Psoas muscle (tissue), 7 donors: ENCODE measurements at regions not wholly inside any gene's neighbourhood (a gene's known extent, or its start where the extent isn't known, plus 50 kb on each side); places are given as distances from the start of the nearest gene placed in this dataset.

ENCODE experiments used
- ATAC-seq, 4 donors: fragments of 200-7000 bp; cut with Tn5 transposase; one replicate each; pipeline ENCODE4 v1.9.1; 2020; ENCODE audit warnings: moderate library complexity in 3 of 4, mild to moderate bottlenecking in 2 of 4
- DNase-seq, 2 donors: peaks; one replicate each; pipeline ENCODE4 v3.0.0-alpha.2; 2020
- H3K27ac ChIP-seq: fragments of 200-600 bp; one replicate; pipeline ENCODE4 v1.8.0; 2022
- H3K27me3 ChIP-seq, 3 donors: fragments of 200-600 bp in 1 of 3; one replicate each; pipeline versions ENCODE4 v1.6.1 to v1.8.0; 2013 to 2022; ENCODE audit warnings: low read length in 2 of 3, mild to moderate bottlenecking in 2 of 3, moderate library complexity in 1 of 3; ENCODE audit not compliant: insufficient read depth in 3 of 3
- H3K36me3 ChIP-seq, 2 donors: fragments of 200-600 bp in 1 of 2; one replicate each; pipeline versions ENCODE4 v1.6.1 to v1.8.0; 2013 to 2022; ENCODE audit warnings: low read depth in 1 of 2, mild to moderate bottlenecking in 1 of 2, moderate library complexity in 1 of 2; ENCODE audit not compliant: insufficient read depth in 1 of 2
- H3K4me1 ChIP-seq: fragments of 200-600 bp; one replicate; pipeline ENCODE4 v1.8.0; 2022
- H3K4me3 ChIP-seq: fragments of 200-600 bp; one replicate; pipeline ENCODE4 v1.8.0; 2022; ENCODE audit warnings: mild to moderate bottlenecking
- H3K9me3 ChIP-seq: fragments of 200-600 bp; one replicate; pipeline ENCODE4 v1.8.0; 2022
- WGBS, 3 donors: extraction: QIAGEN DNeasy Blood & Tissue Kit; methylation state at CpG; one replicate each; pipeline versions ENCODE4 v1.1.6 to v1.1.7; 2013; 5-methylcytosine and 5-hydroxymethylcytosine counted together
- intact Hi-C, 2 donors: fragments of 100-400 bp; cut with DNase I; formaldehyde crosslinking; loops; one replicate each; pipeline versions ENCODE4 v1.11.0 to v1.14.2; 2022
- TF ChIP-seq, protein P1 (sequence below): fragments of 200-600 bp; IDR thresholded peaks from one replicate; pipeline ENCODE4 v1.8.0; 2022; ENCODE audit warnings: antibody characterized with exemption
- donor health status: healthy with polysubstance abuse.
- donor health status: DM: no; HTN: no; CAD: no; lungs with moderate emphysema.
- donor health status: Bipolar disorder and iron deficiency.
- donor health status: healthy.
- donor health status: DM: yes; HTN: yes; CAD: no.
- donor health status: DM: no; HTN: no; CAD: no.
- donor health status: DM: yes; HTN: yes; CAD: no.

DNA sequence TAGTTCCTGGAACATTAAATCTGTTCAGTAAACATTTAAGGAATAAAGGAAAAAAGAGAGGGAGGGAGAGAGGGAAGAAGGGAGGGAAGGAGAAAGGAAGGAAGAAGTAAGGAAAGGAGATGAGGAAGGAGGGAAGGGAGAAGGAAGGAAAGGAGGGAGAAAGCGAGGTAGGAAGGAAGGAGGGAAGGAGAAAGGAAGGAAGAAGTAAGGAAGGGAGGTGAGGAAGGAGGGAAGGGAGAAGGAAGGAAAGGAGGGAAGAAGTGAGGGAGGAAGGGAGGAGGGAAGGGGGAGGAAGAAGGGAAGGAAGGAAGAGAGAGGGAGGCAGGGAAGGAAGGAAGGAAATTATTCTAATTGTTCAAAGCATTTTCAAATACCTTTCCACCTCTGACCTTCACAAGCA is 77.2 kb upstream of the JUN start:
- no peak overlapping the region for H3K4me3 ChIP-seq
- ATAC-seq (no peak), DNase-seq (no peak)
- TF ChIP-seq, protein P1, sequence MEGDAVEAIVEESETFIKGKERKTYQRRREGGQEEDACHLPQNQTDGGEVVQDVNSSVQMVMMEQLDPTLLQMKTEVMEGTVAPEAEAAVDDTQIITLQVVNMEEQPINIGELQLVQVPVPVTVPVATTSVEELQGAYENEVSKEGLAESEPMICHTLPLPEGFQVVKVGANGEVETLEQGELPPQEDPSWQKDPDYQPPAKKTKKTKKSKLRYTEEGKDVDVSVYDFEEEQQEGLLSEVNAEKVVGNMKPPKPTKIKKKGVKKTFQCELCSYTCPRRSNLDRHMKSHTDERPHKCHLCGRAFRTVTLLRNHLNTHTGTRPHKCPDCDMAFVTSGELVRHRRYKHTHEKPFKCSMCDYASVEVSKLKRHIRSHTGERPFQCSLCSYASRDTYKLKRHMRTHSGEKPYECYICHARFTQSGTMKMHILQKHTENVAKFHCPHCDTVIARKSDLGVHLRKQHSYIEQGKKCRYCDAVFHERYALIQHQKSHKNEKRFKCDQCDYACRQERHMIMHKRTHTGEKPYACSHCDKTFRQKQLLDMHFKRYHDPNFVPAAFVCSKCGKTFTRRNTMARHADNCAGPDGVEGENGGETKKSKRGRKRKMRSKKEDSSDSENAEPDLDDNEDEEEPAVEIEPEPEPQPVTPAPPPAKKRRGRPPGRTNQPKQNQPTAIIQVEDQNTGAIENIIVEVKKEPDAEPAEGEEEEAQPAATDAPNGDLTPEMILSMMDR, result no peak
- H3K4me1 ChIP-seq, result peaks cover 5% of the 10 kb centered on the region
- intact Hi-C loops, result no loop called here
- H3K36me3 ChIP-seq, result no peaks in the 10 kb centered on the region
- no peaks in the 10 kb centered on the region for H3K27me3 ChIP-seq
- no peak overlapping the region for H3K27ac ChIP-seq
- no peaks in the 10 kb centered on the region for H3K9me3 ChIP-seq
- 82 to 87% (median 85%) methylated on average over 1 of the region's 1 CpG for WGBS, 3 donors

GRCh38 chr1:58861506-58861905 is 77.7 kb upstream of the JUN start:
- H3K27ac ChIP-seq, result no peak overlapping the region
- H3K4me1 ChIP-seq, result peaks cover 5% of the 10 kb centered on the region
- TF ChIP-seq, protein P1, result no peak
- ATAC-seq (no peak), DNase-seq (no peak)
- intact Hi-C loops, result no loop called here
- H3K4me3 ChIP-seq, result no peak overlapping the region
- H3K36me3 ChIP-seq, result no peaks in the 10 kb centered on the region
- H3K27me3 ChIP-seq, result no peaks in the 10 kb centered on the region
- no peaks in the 10 kb centered on the region for H3K9me3 ChIP-seq

- intact Hi-C loops, result no loop called here
- Histone ChIP-seq H3K27ac (no peak overlapping the region), H3K36me3 (no peaks in the 10 kb centered on the region), H3K4me3 (no peak overlapping the region), H3K27me3 (no peaks in the 10 kb centered on the region), H3K9me3 (no peaks in the 10 kb centered on the region), H3K4me1 (peaks cover 5% of the 10 kb centered on the region)
- TF ChIP-seq, protein P1, result no peak
- no peak for ATAC-seq
- DNase-seq, result no peak
- 77 to 93% (median 85%) methylated on average over 1 of the region's 1 CpG for WGBS, 3 donors
Observed at GRCh38 chr1:58862728-58863385, 79.0 kb upstream of the JUN start.

DNA sequence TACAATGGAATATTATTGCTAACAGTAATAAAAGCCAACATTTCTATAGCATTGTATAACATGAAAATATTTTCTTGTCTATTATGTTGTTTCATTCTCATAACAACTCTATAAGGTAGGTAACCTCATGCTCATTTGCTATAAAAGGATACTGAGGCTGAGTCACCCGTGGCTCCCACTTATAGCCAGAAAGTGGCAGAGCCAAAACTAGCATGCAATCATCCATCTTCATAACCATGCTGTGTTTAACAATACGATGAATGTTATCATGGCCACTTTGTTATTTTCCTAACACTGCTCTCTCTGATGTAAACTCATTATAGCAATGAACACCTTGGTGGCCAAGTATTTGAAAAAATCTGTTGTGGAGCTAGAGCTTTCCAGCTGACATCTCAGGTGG is 80.8 kb upstream of the JUN start:
- ATAC-seq, result peak in 1 of 4 donors; percentile 48
- 88 to 96% (median 92%) methylated on average over 2 of the region's 2 CpGs for WGBS, 3 donors
- intact Hi-C loops, result no loop called here
- Histone ChIP-seq H3K27me3 (no peaks in the 10 kb centered on the region), H3K27ac (no peak overlapping the region), H3K36me3 (no peaks in the 10 kb centered on the region), H3K4me3 (no peak overlapping the region), H3K4me1 (peaks cover 5% of the 10 kb centered on the region), H3K9me3 (no peaks in the 10 kb centered on the region)
- TF ChIP-seq, protein P1, result no peak
- DNase-seq, result no peak

DNA sequence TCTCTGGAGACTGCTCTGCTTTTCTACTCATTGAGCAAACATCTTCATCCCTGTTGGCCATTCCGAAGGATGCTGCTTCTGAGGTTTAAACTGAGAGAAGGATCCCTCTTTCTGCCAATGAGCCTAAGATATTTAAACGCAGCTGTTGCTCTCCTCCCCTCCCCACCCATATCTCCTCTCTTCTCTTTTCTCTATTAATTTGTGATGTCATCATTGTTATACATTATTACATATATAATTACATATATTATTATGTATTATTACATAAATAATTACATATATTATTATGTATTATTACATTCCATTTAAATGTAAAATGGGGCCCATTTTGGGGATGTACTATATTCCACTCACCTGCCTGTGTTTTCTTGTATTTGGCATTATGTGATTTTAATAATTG is 82.7 kb upstream of the JUN start:
- TF ChIP-seq, protein P1, result no peak
- intact Hi-C loops, result no loop called here
- H3K4me3 ChIP-seq, result no peak overlapping the region
- 67 to 79% (median 79%) methylated on average over 2 of the region's 2 CpGs for WGBS, 3 donors
- no peaks in the 10 kb centered on the region for H3K36me3 ChIP-seq
- H3K9me3 ChIP-seq, result no peaks in the 10 kb centered on the region
- DNase-seq, result no peak
- H3K27me3 ChIP-seq, result no peaks in the 10 kb centered on the region
- H3K27ac ChIP-seq, result no peak overlapping the region
- H3K4me1 ChIP-seq, result peaks cover 5% of the 10 kb centered on the region
- no peak for ATAC-seq
